ENCODE measurements at regions not wholly inside any gene's neighbourhood (a gene's known extent, or its start where the extent isn't known, plus 50 kb on each side); places are given as distances from the start of the nearest gene placed in this dataset.

- TF ChIP-seq POLR2AphosphoS5 (IDR thresholded peaks at IDR 0.05; ENCODE audit: insufficient read depth, low read depth, low read length) = no peak
- TF ChIP-seq EZH2 (IDR thresholded peaks at IDR 0.05; ENCODE audit: borderline replicate concordance, low read depth, low read length, severe bottlenecking) = no peak
- no peak for TF ChIP-seq CTCF (IDR thresholded peaks at IDR 0.05; ENCODE audit: extremely low read depth in 1 of 2, insufficient read depth in 1 of 2, low read depth in 1 of 2, low read length in 2 of 2)
- TF ChIP-seq MAX (IDR thresholded peaks at IDR 0.05; ENCODE audit: insufficient read depth, insufficient read length) = no peak
- no peak for TF ChIP-seq POLR2A (IDR thresholded peaks at IDR 0.05; ENCODE audit: low read depth, low read length)
Measured at GRCh38 chr1:232146514-232146913, 483.4 kb downstream of the SIPA1L2 start.

Data from endothelial cell of umbilical vein (primary cell).